Hepatocyte (in vitro differentiated cells): ENCODE measurements at regions not wholly inside any gene's neighbourhood (a gene's known extent, or its start where the extent isn't known, plus 50 kb on each side); places are given as distances from the start of the nearest gene placed in this dataset.

Experiments
- CTCF ChIP-seq: fragments of 200-600 bp; sonication (generic); IDR thresholded peaks from 2 replicates; pipeline ENCODE4 v1.5.1; 2016; ENCODE audit warnings: antibody characterized with exemption, mild to moderate bottlenecking; ENCODE audit not compliant: poor library complexity
- EZH2 ChIP-seq: fragments of 200-600 bp; sonication (generic); IDR thresholded peaks from 2 replicates; pipeline ENCODE4 v1.6.1; 2016; ENCODE audit warnings: antibody characterized with exemption, mild to moderate bottlenecking, borderline replicate concordance
- EZH2phosphoT487 ChIP-seq: fragments of 200-600 bp; sonication (generic); IDR thresholded peaks from one replicate; pipeline ENCODE4 v1.6.1; 2018; ENCODE audit warnings: antibody characterized with exemption, mild to moderate bottlenecking, low read depth, moderate library complexity; ENCODE audit not compliant: unreplicated experiment, severe bottlenecking

- TF ChIP-seq CTCF, result no peak
- no peak for TF ChIP-seq EZH2phosphoT487
- no peak for TF ChIP-seq EZH2
Measured at GRCh38 chr20:48503166-48503815, 324.5 kb downstream of the PREX1 start.
